ENCODE measurements at regions not wholly inside any gene's neighbourhood (a gene's known extent, or its start where the extent isn't known, plus 50 kb on each side); places are given as distances from the start of the nearest gene placed in this dataset.

DNA sequence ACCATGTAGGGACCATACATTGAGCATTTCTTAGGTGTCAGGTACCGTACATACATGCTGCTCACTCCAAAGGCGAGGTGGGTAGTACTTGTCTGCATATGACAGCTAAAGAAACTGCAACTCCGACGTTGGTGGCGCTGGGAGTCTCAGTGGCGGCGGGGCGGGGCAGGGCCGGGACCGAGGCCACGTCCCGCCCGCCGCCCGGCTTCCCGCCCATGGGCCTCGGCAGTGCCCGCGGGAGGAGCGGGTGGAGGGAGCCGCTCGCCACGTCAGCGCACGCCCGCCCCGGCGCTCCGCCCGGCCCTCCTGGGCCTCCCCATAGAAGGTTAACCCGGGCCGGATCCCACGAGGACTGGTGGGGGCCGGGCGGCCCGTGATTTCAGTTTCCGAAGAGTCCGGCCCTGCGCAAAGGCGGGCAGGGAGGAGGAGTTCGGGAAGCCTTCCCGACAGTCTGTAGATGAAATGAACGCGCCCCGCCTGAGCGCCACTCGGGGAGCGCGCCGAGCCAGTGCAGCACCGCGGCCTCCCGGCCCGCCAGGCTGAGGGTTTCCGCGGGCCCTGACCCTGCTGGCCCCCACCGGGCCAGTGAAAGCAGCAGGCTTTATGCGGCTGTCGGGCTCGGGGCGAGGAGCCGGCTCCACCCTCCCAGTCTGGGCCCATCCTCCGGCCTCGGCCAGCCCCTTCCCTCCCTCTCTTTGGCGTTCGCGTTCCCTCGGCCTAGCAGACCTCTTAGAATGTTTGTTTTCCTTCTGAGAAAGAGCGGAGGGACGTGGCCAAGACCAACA is 119.9 kb upstream of the JUN start:
- TF ChIP-seq, protein P1, sequence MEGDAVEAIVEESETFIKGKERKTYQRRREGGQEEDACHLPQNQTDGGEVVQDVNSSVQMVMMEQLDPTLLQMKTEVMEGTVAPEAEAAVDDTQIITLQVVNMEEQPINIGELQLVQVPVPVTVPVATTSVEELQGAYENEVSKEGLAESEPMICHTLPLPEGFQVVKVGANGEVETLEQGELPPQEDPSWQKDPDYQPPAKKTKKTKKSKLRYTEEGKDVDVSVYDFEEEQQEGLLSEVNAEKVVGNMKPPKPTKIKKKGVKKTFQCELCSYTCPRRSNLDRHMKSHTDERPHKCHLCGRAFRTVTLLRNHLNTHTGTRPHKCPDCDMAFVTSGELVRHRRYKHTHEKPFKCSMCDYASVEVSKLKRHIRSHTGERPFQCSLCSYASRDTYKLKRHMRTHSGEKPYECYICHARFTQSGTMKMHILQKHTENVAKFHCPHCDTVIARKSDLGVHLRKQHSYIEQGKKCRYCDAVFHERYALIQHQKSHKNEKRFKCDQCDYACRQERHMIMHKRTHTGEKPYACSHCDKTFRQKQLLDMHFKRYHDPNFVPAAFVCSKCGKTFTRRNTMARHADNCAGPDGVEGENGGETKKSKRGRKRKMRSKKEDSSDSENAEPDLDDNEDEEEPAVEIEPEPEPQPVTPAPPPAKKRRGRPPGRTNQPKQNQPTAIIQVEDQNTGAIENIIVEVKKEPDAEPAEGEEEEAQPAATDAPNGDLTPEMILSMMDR (IDR thresholded peaks at IDR 0.05; ENCODE audit: insufficient read depth, low read length), result no peak
- peak; percentile 93 for DNase-seq (ENCODE audit: low read depth)
- peak overlapping the region; percentile 64 for H3K4me3 ChIP-seq (ENCODE audit: low read depth, low read length)

DNA sequence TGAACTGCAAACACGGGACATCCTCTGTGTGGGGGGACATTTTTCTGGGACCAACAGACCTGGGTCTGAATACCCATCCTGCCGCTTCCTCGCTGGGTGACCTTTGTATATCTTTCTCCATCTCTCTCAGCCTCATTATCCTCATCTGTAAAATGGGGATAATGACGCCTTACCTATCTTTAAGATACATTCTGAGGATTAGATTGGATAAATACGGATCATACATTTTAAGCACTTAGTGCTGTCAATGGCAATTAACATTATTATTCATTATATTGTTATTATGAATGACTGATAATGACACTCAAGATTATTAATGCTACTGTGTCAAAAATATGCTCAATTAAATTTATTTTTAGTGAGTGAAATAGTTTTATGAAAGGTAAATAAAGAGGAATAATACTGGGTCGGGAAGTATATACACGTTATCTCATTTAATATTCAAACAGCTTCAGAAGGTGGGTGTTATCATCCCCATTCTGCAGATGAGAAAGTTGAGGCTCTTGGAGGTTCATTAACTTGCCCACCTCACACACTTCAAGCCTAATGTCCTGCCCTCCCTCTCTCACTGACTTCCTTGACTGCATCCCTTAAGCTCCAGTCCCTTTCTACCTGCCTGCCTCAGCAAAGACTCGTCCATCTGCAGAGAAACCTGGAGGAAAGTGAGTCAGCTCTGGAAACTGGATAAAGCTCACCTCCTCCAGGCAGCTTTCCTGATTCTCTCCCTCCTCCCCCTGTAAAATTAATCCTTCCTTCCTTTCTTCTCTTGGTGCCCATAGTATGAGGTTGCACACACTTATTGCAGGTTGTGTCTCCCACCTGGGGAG is 120.7 kb upstream of the JUN start:
- H3K4me3 ChIP-seq (ENCODE audit: low read depth, low read length), result peak overlapping the region; percentile 64
- TF ChIP-seq, protein P1 (IDR thresholded peaks at IDR 0.05; ENCODE audit: insufficient read depth, low read length), result no peak
- no peak for DNase-seq (ENCODE audit: low read depth)

DNA sequence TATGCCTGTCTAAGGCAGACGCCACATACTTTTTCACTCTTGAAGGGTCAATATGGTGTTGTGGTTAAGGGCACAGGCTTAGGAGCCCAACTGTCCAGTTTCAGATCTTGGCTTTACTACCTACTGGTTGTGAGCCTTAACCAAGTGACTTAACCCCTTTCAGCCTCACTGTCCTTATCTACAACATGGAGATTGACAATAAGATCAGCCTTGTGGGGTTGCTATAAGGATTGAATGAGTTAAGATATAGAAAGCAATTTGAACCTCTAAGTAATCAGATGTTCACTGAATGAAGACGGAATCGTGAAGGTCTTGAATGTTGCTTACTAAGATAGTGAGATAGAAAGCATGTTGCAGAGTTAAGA is 121.3 kb upstream of the JUN start:
- H3K4me3 ChIP-seq (ENCODE audit: low read depth, low read length), result no peak overlapping the region
- TF ChIP-seq, protein P1 (IDR thresholded peaks at IDR 0.05; ENCODE audit: insufficient read depth, low read length), result no peak
- DNase-seq (ENCODE audit: low read depth), result no peak

DNA sequence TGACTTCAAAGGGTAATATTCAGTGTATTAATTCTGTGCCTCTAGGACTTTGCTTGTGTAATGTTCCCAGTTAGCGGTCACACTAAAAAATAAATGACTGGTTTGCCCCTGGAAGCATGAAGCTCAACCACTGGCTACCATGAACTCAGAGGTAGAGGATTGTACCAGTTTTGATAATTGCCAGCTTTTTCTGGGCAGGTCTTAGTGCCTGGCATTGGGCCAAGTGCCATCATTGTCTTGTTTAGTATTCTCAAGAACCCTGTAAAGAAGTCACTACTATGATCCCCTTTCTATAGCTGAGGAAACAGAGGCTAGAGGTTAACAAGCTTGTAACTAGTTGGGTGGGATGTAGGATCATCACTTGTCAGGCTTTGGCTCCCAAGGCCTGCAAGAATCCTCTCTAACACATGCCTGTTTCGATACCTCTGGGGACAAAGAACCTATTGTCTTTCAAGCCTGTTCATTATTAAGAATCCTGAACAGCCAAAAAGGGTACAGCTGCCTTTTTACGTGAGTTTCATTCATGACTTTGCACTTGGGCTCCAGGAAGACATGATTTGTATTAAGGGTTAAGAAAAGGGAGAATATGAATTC is 121.9 kb upstream of the JUN start:
- TF ChIP-seq, protein P1 (IDR thresholded peaks at IDR 0.05; ENCODE audit: insufficient read depth, low read length), result no peak

DNA sequence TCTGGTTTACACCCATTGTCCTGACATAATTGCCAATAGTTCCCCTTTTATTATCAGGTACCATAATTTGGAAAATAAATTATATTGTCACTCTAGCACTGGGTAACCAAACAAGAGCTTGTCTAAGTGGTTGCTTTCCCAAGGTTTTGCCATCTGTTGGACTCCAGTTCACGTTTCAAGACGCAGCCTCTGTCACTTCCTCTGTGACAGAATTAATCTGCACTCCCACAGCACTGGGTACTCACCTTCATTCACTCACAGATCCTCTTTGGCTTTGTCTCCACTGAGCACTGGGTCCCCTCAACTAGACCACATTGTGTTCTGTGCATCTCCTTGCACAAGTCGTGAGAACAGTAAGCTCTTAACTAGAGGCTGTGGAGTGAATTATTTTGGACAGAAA is 123.6 kb upstream of the JUN start:
- TF ChIP-seq, protein P1 (IDR thresholded peaks at IDR 0.05; ENCODE audit: insufficient read depth, low read length), result no peak
- no peak overlapping the region for H3K4me3 ChIP-seq (ENCODE audit: low read depth, low read length)
- no peak for DNase-seq (ENCODE audit: low read depth)

More for the DNA sequence above, 121.9 kb upstream of the JUN start:
- no peak for DNase-seq (ENCODE audit: low read depth)
- H3K4me3 ChIP-seq (ENCODE audit: low read depth, low read length), result no peak overlapping the region

DNA sequence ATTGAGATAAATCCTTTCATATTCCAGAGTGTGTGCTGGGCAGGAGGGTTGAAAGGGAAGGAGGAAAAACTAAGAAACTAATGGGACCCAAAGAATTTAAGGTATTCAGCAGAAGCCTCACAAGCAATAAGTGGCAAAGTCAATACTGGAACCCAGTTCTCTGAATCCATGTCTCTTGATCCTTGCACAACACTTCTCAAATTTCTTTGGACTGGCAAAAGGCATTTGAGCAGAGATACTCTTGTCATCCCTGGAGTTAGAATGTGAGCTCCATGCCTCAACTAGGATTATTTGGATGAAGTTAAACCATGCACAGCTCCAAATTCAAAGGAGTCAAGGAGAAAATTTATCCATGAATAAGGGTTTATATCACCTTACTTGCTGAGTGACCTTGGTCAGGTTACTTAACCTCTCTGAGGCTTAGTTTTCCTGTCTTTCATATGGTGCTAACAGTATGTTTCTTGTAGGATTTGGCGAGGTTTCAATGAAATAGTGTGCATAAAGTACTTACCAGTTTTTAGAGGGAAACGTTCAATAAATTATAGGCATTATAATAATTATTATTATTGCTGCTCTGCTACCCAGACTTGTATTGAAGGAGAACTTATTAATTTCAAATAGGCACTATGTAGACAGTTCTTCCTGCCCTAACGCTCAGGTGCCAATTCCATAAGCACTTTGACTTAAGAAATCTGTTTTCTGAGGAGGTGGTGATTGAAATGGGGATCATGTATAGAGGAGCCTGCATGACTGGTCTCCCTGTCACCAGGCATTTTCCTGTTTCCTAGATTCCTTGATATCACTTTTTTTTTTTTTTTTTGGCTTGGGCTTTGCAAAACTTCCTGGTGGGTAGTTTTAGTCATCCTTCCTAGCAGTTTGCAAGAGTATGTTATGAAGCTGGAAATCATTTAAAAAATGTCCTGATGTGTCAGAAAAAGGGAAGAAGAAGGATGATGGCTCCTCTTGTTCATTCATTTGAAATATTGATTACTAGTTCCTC is 125.0 kb upstream of the JUN start:
- TF ChIP-seq, protein P1 (IDR thresholded peaks at IDR 0.05; ENCODE audit: insufficient read depth, low read length), result no peak
- peak; percentile 77 for DNase-seq (ENCODE audit: low read depth)
- no peak overlapping the region for H3K4me3 ChIP-seq (ENCODE audit: low read depth, low read length)

Data from fibroblast of the aortic adventitia (primary cell).